GM23248 (cell line): ENCODE measurements at regions not wholly inside any gene's neighbourhood (a gene's known extent, or its start where the extent isn't known, plus 50 kb on each side); places are given as distances from the start of the nearest gene placed in this dataset.
"Not testable (repeated sequence)": the region's sequence is repeated elsewhere in the genome, so short reads cannot be mapped to it uniquely, and the experiment has no call there.

Experiments used
- DNase-seq: peaks from one replicate; pipeline ENCODE4 v3.0.0-alpha.2; 2015
- H2AFZ ChIP-seq: fragments of 200-600 bp; sonication (generic); 2 replicates; pipeline ENCODE4 v1.6.1; 2016; ENCODE audit warnings: antibody characterized with exemption
- H3F3A ChIP-seq: fragments of 200-600 bp; sonication (generic); 2 replicates; pipeline ENCODE4 v1.6.1; 2016; ENCODE audit warnings: mild to moderate bottlenecking, antibody characterized with exemption, mixed run types; ENCODE audit not compliant: insufficient read depth
- H3K27ac ChIP-seq: fragments of 200-600 bp; sonication (generic); 2 replicates; pipeline ENCODE4 v1.5.1; 2016; ENCODE audit warnings: mild to moderate bottlenecking
- H3K27me3 ChIP-seq: fragments of 200-600 bp; sonication (generic); replicated peaks from 2 replicates; pipeline ENCODE4 v1.6.1; 2016; ENCODE audit warnings: mild to moderate bottlenecking; ENCODE audit not compliant: insufficient read depth
- H3K36me3 ChIP-seq: fragments of 200-600 bp; sonication (generic); 2 replicates; pipeline ENCODE4 v1.6.1; 2016; ENCODE audit warnings: low read depth, mild to moderate bottlenecking
- H3K4me1 ChIP-seq: fragments of 200-600 bp; sonication (generic); 2 replicates; pipeline ENCODE4 v1.6.1; 2016; ENCODE audit warnings: mild to moderate bottlenecking; ENCODE audit not compliant: insufficient read depth
- H3K4me2 ChIP-seq: fragments of 200-600 bp; sonication (generic); one replicate; pipeline ENCODE4 v1.6.1; 2016; ENCODE audit warnings: mild to moderate bottlenecking; ENCODE audit not compliant: unreplicated experiment
- H3K4me3 ChIP-seq: fragments of 200-600 bp; sonication (generic); 2 replicates; pipeline ENCODE4 v1.5.1; 2016; ENCODE audit warnings: mild to moderate bottlenecking
- H3K79me2 ChIP-seq: fragments of 200-600 bp; sonication (generic); 2 replicates; pipeline ENCODE4 v1.6.1; 2016; ENCODE audit warnings: mild to moderate bottlenecking; ENCODE audit not compliant: insufficient read depth
- H3K9ac ChIP-seq: fragments of 200-600 bp; sonication (generic); 2 replicates; pipeline ENCODE4 v1.6.1; 2016; ENCODE audit warnings: mild to moderate bottlenecking
- H3K9me2 ChIP-seq: fragments of 200-600 bp; sonication (generic); 2 replicates; pipeline ENCODE4 v1.6.1; 2016; ENCODE audit warnings: mixed run types, mild to moderate bottlenecking, moderate library complexity; ENCODE audit not compliant: insufficient read depth
- H3K9me3 ChIP-seq: fragments of 200-600 bp; sonication (generic); one replicate; pipeline ENCODE4 v1.6.1; 2017; ENCODE audit warnings: low read depth
- H4K20me1 ChIP-seq: fragments of 200-600 bp; sonication (generic); 2 replicates; pipeline ENCODE4 v1.6.0; 2016; ENCODE audit not compliant: insufficient read depth
- EZH2 ChIP-seq: fragments of 200-600 bp; sonication (generic); IDR thresholded peaks from 2 replicates; pipeline ENCODE4 v1.6.1; 2018; ENCODE audit warnings: antibody characterized with exemption, mild to moderate bottlenecking; ENCODE audit not compliant: insufficient read depth, poor library complexity, severe bottlenecking
- EZH2phosphoT487 ChIP-seq: fragments of 200-600 bp; sonication (generic); IDR thresholded peaks from 2 replicates; pipeline ENCODE4 v1.6.1; 2018; ENCODE audit warnings: antibody characterized with exemption, moderate library complexity, mild to moderate bottlenecking, low read depth; ENCODE audit not compliant: insufficient read depth
- WGBS, 2 experiments: methylation state at CpG; one replicate each; pipeline ENCODE4 v1.1.6; 2015 to 2017; ENCODE audit warnings: low lambda C conversion rate in 2 of 2, low coverage in 1 of 2; ENCODE audit errors: missing lambda C conversion rate in 2 of 2; 5-methylcytosine and 5-hydroxymethylcytosine counted together
- in situ Hi-C: fragments of 300-500 bp; cut with MboI; formaldehyde crosslinking; loops from 2 replicates; pipeline ENCODE4 v1.15.0; 2020

DNA sequence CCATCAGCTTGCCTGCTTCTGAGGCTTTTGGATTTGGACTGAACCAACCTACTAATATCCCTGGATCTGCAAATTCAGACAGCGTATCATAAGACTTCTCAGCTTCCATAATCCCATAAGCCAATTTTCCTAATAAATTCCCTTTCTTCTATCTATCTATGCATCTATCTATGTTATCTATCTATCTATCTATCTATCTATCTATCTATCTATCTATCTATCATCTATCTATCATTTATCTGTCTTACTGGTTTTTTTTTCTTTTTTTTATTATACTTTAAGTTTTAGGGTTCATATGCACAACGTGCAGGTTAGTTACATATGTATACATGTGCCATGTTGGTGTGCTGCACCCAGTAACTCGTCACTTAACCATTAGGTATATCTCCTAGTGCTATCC is 2045.4 kb upstream of the CDH6 start:
- TF ChIP-seq EZH2phosphoT487, result no peak
- no peak for TF ChIP-seq EZH2
- no peaks in the 10 kb centered on the region for H4K20me1 ChIP-seq
- no peak overlapping the region for H3K27ac ChIP-seq
- H3F3A ChIP-seq, result no peaks in the 10 kb centered on the region
- no peak overlapping the region for H3K4me3 ChIP-seq
- no peaks in the 10 kb centered on the region for H3K9me2 ChIP-seq
- H3K9me3 ChIP-seq, result no peaks in the 10 kb centered on the region
- no peak overlapping the region for H3K4me2 ChIP-seq
- no peaks in the 10 kb centered on the region for H3K36me3 ChIP-seq
- in situ Hi-C loops, result no loop called here
- H3K79me2 ChIP-seq, result no peaks in the 10 kb centered on the region
- 20 to 46% methylated on average over 2 to 3 of the region's 3 CpGs for WGBS, 2 experiments
- no peak overlapping the region for H3K9ac ChIP-seq
- H3K4me1 ChIP-seq, result no peaks in the 10 kb centered on the region
- no peaks in the 10 kb centered on the region for H3K27me3 ChIP-seq
- no peak overlapping the region for H2AFZ ChIP-seq
- no peak for DNase-seq

DNA sequence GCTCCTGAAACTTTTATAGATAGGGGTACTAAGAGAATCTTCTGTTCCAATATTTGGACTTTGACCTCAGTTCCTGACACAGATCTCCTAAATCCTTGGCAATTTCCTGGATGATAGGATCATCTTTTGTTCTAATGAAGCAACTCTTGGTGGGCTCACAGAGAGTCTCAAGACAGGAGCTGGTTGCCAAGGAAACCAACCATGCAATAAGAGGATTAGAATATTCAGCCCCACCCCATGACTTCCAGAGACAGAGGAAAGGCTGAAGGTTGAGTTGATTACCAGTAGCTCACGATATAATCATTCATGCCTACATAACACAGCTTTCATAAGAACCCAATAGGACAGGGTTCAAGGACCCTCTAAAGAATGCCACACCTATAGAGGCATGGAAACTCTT is 2050.2 kb upstream of the CDH6 start:
- H3K4me1 ChIP-seq, result no peaks in the 10 kb centered on the region
- no peaks in the 10 kb centered on the region for H3K27me3 ChIP-seq
- DNase-seq, result no peak
- no peaks in the 10 kb centered on the region for H3F3A ChIP-seq
- no peaks in the 10 kb centered on the region for H3K79me2 ChIP-seq
- 0% methylated on average over 1 of the region's 1 CpG for WGBS, 2 experiments
- in situ Hi-C loops, result no loop called here
- H3K9me3 ChIP-seq, result no peaks in the 10 kb centered on the region
- H3K4me3 ChIP-seq, result no peak overlapping the region
- no peak overlapping the region for H3K27ac ChIP-seq
- H4K20me1 ChIP-seq, result no peaks in the 10 kb centered on the region
- H2AFZ ChIP-seq, result no peak overlapping the region
- no peak overlapping the region for H3K4me2 ChIP-seq
- no peaks in the 10 kb centered on the region for H3K36me3 ChIP-seq
- TF ChIP-seq EZH2phosphoT487, result no peak
- TF ChIP-seq EZH2, result no peak
- H3K9ac ChIP-seq, result no peak overlapping the region
- no peaks in the 10 kb centered on the region for H3K9me2 ChIP-seq

DNA sequence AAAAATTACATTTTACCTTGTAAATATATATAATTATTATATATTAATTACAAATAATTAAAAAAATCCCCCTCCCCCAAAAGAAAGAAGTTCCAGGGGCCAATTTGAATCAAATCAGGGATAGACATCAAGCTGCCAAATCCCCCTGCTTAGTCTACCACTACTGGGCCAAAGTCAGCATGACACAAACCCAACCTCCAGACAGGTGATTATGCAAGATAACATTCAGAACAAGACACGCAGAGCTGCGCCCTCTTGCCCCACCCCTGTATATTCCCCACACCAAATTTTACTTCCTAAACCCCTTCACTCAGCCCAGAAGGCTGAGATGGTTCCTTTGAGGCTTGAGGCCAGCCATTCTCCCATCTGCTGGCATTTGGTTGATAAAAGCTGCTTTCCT is 2059.1 kb upstream of the CDH6 start:
- H2AFZ ChIP-seq, result no peak overlapping the region
- H3F3A ChIP-seq, result no peaks in the 10 kb centered on the region
- DNase-seq, result no peak
- H3K4me1 ChIP-seq, result no peaks in the 10 kb centered on the region
- no peaks in the 10 kb centered on the region for H3K9me2 ChIP-seq
- no peaks in the 10 kb centered on the region for H3K9me3 ChIP-seq
- H4K20me1 ChIP-seq, result no peaks in the 10 kb centered on the region
- no peaks in the 10 kb centered on the region for H3K79me2 ChIP-seq
- no peak overlapping the region for H3K9ac ChIP-seq
- no peak overlapping the region for H3K4me3 ChIP-seq
- 30 to 41% methylated on average over 2 of the region's 2 CpGs for WGBS, 2 experiments
- H3K4me2 ChIP-seq, result no peak overlapping the region
- no peak overlapping the region for H3K27ac ChIP-seq
- TF ChIP-seq EZH2 (no peak), EZH2phosphoT487 (no peak)
- H3K36me3 ChIP-seq, result no peaks in the 10 kb centered on the region
- in situ Hi-C loops, result no loop called here
- H3K27me3 ChIP-seq, result no peaks in the 10 kb centered on the region

DNA sequence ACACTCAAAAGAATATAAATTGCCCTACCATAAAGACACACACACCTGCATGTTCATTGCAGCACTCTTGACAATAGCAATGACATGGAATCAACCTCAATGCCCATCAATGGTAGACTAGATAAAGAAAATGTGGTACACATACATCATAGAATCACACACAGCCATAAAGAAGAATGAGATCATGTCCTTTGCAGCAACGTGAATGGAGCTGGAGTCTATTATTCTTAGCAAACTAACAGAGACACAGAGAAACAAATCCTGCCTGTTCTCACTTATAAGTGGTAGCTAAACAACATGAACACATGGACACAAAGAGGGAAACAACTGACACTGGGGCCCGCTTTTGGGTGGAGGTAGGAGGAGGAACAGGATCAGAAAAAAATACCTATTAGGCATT is 2062.2 kb upstream of the CDH6 start:
- H3K9me3 ChIP-seq, result no peaks in the 10 kb centered on the region
- TF ChIP-seq EZH2phosphoT487, result no peak
- TF ChIP-seq EZH2, result no peak
- H3K4me3 ChIP-seq, result no peak overlapping the region
- H3K4me2 ChIP-seq, result no peak overlapping the region
- no peaks in the 10 kb centered on the region for H3K79me2 ChIP-seq
- no peaks in the 10 kb centered on the region for H3K4me1 ChIP-seq
- no peaks in the 10 kb centered on the region for H3K36me3 ChIP-seq
- no peaks in the 10 kb centered on the region for H4K20me1 ChIP-seq
- 14 to 17% methylated on average over 2 of the region's 2 CpGs for WGBS, 2 experiments
- H3K9ac ChIP-seq, result no peak overlapping the region
- no peaks in the 10 kb centered on the region for H3F3A ChIP-seq
- no peaks in the 10 kb centered on the region for H3K9me2 ChIP-seq
- no peaks in the 10 kb centered on the region for H3K27me3 ChIP-seq
- in situ Hi-C loops, result no loop called here
- H3K27ac ChIP-seq, result no peak overlapping the region
- no peak for DNase-seq
- no peak overlapping the region for H2AFZ ChIP-seq

DNA sequence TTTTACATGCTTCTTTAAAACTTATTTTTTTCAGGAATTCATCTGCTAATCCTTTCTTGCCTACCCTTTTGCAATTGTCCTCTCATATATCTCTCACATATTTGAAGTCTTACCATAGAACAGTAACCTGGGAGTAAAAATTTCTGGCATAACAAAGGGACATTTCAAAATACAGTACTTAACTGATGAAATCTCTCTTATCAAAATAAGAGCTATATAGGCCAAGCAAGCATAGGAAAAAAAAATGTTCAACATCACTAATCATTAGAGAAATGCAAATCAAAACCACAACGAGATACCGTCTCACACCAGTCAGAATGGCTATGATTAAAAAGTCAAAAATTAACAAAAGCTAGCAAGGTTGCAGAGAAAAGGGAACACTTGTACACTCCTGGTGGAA is 2062.7 kb upstream of the CDH6 start:
- no peak for DNase-seq
- Histone ChIP-seq H2AFZ (no peak overlapping the region), H4K20me1 (no peaks in the 10 kb centered on the region), H3K4me2 (no peak overlapping the region), H3K9ac (no peak overlapping the region), H3K4me3 (no peak overlapping the region), H3F3A (no peaks in the 10 kb centered on the region), H3K36me3 (no peaks in the 10 kb centered on the region), H3K9me3 (no peaks in the 10 kb centered on the region), H3K27me3 (no peaks in the 10 kb centered on the region), H3K9me2 (no peaks in the 10 kb centered on the region), H3K79me2 (no peaks in the 10 kb centered on the region), H3K27ac (no peak overlapping the region), H3K4me1 (no peaks in the 10 kb centered on the region)
- TF ChIP-seq EZH2 (no peak), EZH2phosphoT487 (no peak)
- in situ Hi-C loops, result no loop called here
- WGBS, 2 experiments, result 31 to 33% methylated on average over 2 of the region's 2 CpGs

DNA sequence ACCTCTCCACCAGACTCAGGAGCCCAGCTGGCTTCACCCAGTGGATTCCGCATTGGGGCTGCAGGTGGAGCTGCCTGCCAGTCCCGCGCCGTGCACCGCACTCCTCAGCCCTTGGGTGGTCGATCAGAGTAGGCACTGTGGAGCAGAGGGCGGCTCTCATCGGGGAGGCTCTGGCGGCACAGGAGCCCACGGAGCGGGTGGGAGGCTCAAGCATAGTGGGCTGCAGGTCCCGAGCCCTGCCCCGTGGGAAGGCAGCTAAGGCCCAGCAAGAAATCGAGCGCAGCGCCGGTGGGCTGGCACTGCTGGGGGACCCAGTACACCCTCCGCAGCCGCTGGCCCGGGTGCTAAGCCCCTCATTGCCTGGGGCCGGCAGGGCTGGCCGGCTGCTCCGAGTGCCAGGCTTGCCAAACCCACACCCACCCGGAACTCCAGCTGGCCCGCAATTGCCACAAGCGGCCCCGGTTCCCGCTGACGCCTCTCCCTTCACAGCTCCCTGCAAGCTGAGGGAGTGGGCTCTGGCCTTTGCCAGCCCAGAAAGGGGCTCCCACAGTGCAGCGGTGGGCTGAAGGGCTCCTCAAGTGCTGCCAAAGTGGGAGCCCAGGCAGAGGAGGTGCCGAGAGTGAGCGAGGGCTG is 2065.8 kb upstream of the CDH6 start:
- H3K9me3 ChIP-seq, H3F3A ChIP-seq, H3K36me3 ChIP-seq, H3K79me2 ChIP-seq, H3K27me3 ChIP-seq, H4K20me1 ChIP-seq, H3K9me2 ChIP-seq, DNase-seq, H3K4me2 ChIP-seq, H3K27ac ChIP-seq, H3K4me1 ChIP-seq, H3K9ac ChIP-seq, H2AFZ ChIP-seq, in situ Hi-C loops, H3K4me3 ChIP-seq: not testable (repeated sequence)
- WGBS, 2 experiments, result 59 to 74% methylated on average over 28 to 32 of the region's 32 CpGs

DNA sequence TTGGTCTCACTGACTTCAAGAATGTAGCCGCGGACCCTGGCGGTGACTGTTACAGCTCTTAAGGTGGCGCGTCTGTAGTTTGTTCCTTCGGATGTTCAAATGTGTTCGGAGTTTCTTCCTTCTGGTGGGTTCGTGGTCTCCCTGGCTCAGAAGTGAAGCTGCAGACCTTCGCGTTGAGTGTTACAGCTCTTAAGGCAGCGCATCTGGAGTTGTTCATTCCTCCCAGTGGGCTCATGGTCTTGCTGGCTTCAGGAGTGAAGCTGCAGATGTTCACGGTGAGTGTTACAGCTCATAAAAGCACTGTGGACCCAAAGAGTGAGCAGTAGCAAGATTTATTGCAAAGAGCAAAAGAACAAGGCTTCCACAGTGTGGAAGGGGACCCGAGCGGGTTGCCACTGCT is 2067.0 kb upstream of the CDH6 start:
- H3K4me2 ChIP-seq, H3K79me2 ChIP-seq, H3K27me3 ChIP-seq, DNase-seq, H2AFZ ChIP-seq, H3K9me3 ChIP-seq, H3K27ac ChIP-seq, H4K20me1 ChIP-seq, H3F3A ChIP-seq, H3K9me2 ChIP-seq, H3K9ac ChIP-seq, H3K4me1 ChIP-seq, H3K4me3 ChIP-seq, H3K36me3 ChIP-seq, in situ Hi-C loops: not testable (repeated sequence)
- 30 to 38% methylated on average over 14 of the region's 14 CpGs for WGBS, 2 experiments
